ENCODE measurements at regions not wholly inside any gene's neighbourhood (a gene's known extent, or its start where the extent isn't known, plus 50 kb on each side); places are given as distances from the start of the nearest gene placed in this dataset.
A peak's percentile ranks its signal among the peaks of the same experiment; 100 is the strongest.

- Histone ChIP-seq H3K36me3 (replicated peaks; ENCODE audit: insufficient read depth, low read depth) (no peaks in the 10 kb centered on the region), H3K27me3 (no peaks in the 10 kb centered on the region), H2AFZ (peak overlapping the region; percentile 77), H4K20me1 (ENCODE audit: insufficient read depth, poor library complexity, severe bottlenecking) (no peaks in the 10 kb centered on the region), H3K9me2 (replicated peaks; ENCODE audit: insufficient read depth) (no peaks in the 10 kb centered on the region), H3K4me2 (peak overlapping the region; percentile 63), H3K79me2 (no peaks in the 10 kb centered on the region), H3K4me1 (ENCODE audit: insufficient read depth) (peaks cover 64% of the 10 kb centered on the region), H3K9me3 (ENCODE audit: low read depth) (no peaks in the 10 kb centered on the region), H3K4me3 (no peak overlapping the region), H3K27ac (peak overlapping the region; percentile 92)
- DNase-seq (ENCODE audit: low spot score): peak; percentile 66
- 27% methylated on average over 8 of the region's 8 CpGs for WGBS (ENCODE audit: low lambda C conversion rate, missing lambda C conversion rate)
- TF ChIP-seq EZH2 (IDR thresholded peaks at IDR 0.05; ENCODE audit: borderline replicate concordance): no peak
- no peak for TF ChIP-seq EZH2phosphoT487 (IDR thresholded peaks at IDR 0.05; ENCODE audit: low read depth, severe bottlenecking, unreplicated experiment)
- TF ChIP-seq CTCF (IDR thresholded peaks at IDR 0.05; ENCODE audit: poor library complexity): no peak
Measured at GRCh38 chr14:49970474-49971147, 77.7 kb downstream of the ARF6 start.

GRCh38 chr14:49971156-49972130, 78.6 kb downstream of the ARF6 start:
- no peaks in the 10 kb centered on the region for H4K20me1 ChIP-seq (ENCODE audit: insufficient read depth, poor library complexity, severe bottlenecking)
- peak overlapping the region; percentile 63 for H3K4me2 ChIP-seq
- no peaks in the 10 kb centered on the region for H3K27me3 ChIP-seq
- no peaks in the 10 kb centered on the region for H3K9me3 ChIP-seq (ENCODE audit: low read depth)
- no peak for TF ChIP-seq EZH2 (IDR thresholded peaks at IDR 0.05; ENCODE audit: borderline replicate concordance)
- TF ChIP-seq CTCF (IDR thresholded peaks at IDR 0.05; ENCODE audit: poor library complexity): no peak
- TF ChIP-seq EZH2phosphoT487 (IDR thresholded peaks at IDR 0.05; ENCODE audit: low read depth, severe bottlenecking, unreplicated experiment): no peak
- DNase-seq (ENCODE audit: low spot score): no peak
- H3K4me3 ChIP-seq: no peak overlapping the region
- H3K9me2 ChIP-seq (replicated peaks; ENCODE audit: insufficient read depth): no peaks in the 10 kb centered on the region
- no peaks in the 10 kb centered on the region for H3K79me2 ChIP-seq
- peak overlapping the region; percentile 92 for H3K27ac ChIP-seq
- H3K4me1 ChIP-seq (ENCODE audit: insufficient read depth): peaks cover 64% of the 10 kb centered on the region
- peak overlapping the region; percentile 10 for H2AFZ ChIP-seq
- no peaks in the 10 kb centered on the region for H3K36me3 ChIP-seq (replicated peaks; ENCODE audit: insufficient read depth, low read depth)
- WGBS (ENCODE audit: low lambda C conversion rate, missing lambda C conversion rate): 66% methylated on average over 9 of the region's 9 CpGs

- no peak for DNase-seq (ENCODE audit: low spot score)
- Histone ChIP-seq H3K4me2 (peak overlapping the region; percentile 63), H2AFZ (no peak overlapping the region), H3K4me1 (ENCODE audit: insufficient read depth) (peaks cover 59% of the 10 kb centered on the region), H3K36me3 (replicated peaks; ENCODE audit: insufficient read depth, low read depth) (no peaks in the 10 kb centered on the region), H3K9me2 (replicated peaks; ENCODE audit: insufficient read depth) (no peaks in the 10 kb centered on the region), H3K27ac (peak overlapping the region; percentile 92), H3K9me3 (ENCODE audit: low read depth) (no peaks in the 10 kb centered on the region), H3K79me2 (no peaks in the 10 kb centered on the region), H4K20me1 (ENCODE audit: insufficient read depth, poor library complexity, severe bottlenecking) (no peaks in the 10 kb centered on the region), H3K27me3 (no peaks in the 10 kb centered on the region), H3K4me3 (no peak overlapping the region)
- WGBS (ENCODE audit: low lambda C conversion rate, missing lambda C conversion rate): 18% methylated on average over 5 of the region's 5 CpGs
- TF ChIP-seq CTCF (IDR thresholded peaks at IDR 0.05; ENCODE audit: poor library complexity): no peak
Measured at GRCh38 chr14:49972131-49972671, 79.3 kb downstream of the ARF6 start.
